SK-N-SH (cell line): ENCODE measurements at regions not wholly inside any gene's neighbourhood (a gene's known extent, or its start where the extent isn't known, plus 50 kb on each side); places are given as distances from the start of the nearest gene placed in this dataset.

Experiments used
- CTCF ChIA-PET: fragments of 300-600, 350-600 bp; formaldehyde crosslinking; extraction: SDS; loops from one replicate; lab custom pipeline; 2021; lab: Yijun Ruan, JAX
- POLR2A ChIA-PET: fragments of 350-600 bp; sonication (Branson Sonifier 250); formaldehyde crosslinking; extraction: SDS; loops from one replicate; lab custom pipeline; 2020; ENCODE audit warnings: antibody characterized with exemption, inconsistent platforms; lab: Yijun Ruan, JAX
- DNase-seq: peaks from one replicate; pipeline ENCODE4 v3.0.0; 2012
- H2AFZ ChIP-seq: fragments of 200-600 bp; sonication (generic); 2 replicates; pipeline ENCODE4 v1.8.1; 2016; ENCODE audit warnings: antibody characterized with exemption, mild to moderate bottlenecking, low read depth
- H3F3A ChIP-seq: fragments of 200-600 bp; sonication (generic); replicated peaks from 2 replicates; pipeline ENCODE3; 2016; ENCODE audit warnings: antibody characterized with exemption, mild to moderate bottlenecking; ENCODE audit not compliant: insufficient read depth
- H3K27ac ChIP-seq, 2 experiments: fragments of 200-500 bp in 1 of 2; fragments of 200-600 bp in 1 of 2; sonication (Bioruptor generic) in 1 of 2; sonication (generic), shearing (Covaris generic) in 1 of 2; 2 replicates each; pipeline versions ENCODE4 v1.5.1 to v1.6.1; 2014 to 2016; ENCODE audit warnings: low read depth in 2 of 2, inconsistent platforms in 1 of 2, low read length in 1 of 2, mild to moderate bottlenecking in 1 of 2, mixed read lengths in 1 of 2
- H3K27me3 ChIP-seq: fragments of 200-600 bp; sonication (generic), shearing (Covaris generic); 2 replicates; pipeline ENCODE4 v1.6.1; 2016; ENCODE audit warnings: mixed run types; ENCODE audit not compliant: insufficient read depth
- H3K36me3 ChIP-seq, 2 experiments: fragments of 200-500 bp in 1 of 2; fragments of 200-600 bp in 1 of 2; sonication (Bioruptor generic) in 1 of 2; sonication (generic) in 1 of 2; replicated peaks in 1 of 2; 2 replicates each; pipeline versions ENCODE3 to v1.5.1; 2014 to 2016; ENCODE audit warnings: low read length in 1 of 2, mild to moderate bottlenecking in 1 of 2; ENCODE audit not compliant: insufficient read depth in 2 of 2, control insufficient read depth in 1 of 2
- H3K4me1 ChIP-seq, 2 experiments: fragments of 200-500 bp in 1 of 2; fragments of 200-600 bp in 1 of 2; sonication (Bioruptor generic) in 1 of 2; sonication (generic), shearing (Covaris generic) in 1 of 2; 2 replicates each; pipeline versions ENCODE4 v1.5.1 to v1.6.1; 2014 to 2016; ENCODE audit warnings: low read depth in 1 of 2, low read length in 1 of 2, mixed run types in 1 of 2; ENCODE audit not compliant: insufficient read depth in 2 of 2, control insufficient read depth in 1 of 2
- H3K4me2 ChIP-seq: fragments of 200-600 bp; sonication (generic), shearing (Covaris generic); 2 replicates; pipeline ENCODE4 v1.6.1; 2017; ENCODE audit warnings: mixed run types
- H3K4me3 ChIP-seq, 2 experiments: fragments of 200-500 bp in 1 of 2; fragments of 200-600 bp in 1 of 2; sonication (Bioruptor generic) in 1 of 2; sonication (generic), shearing (Covaris generic) in 1 of 2; 2 replicates each; pipeline versions ENCODE4 v1.5.1 to v1.8.1; 2014 to 2016; ENCODE audit warnings: low read depth in 2 of 2, inconsistent platforms in 1 of 2, low read length in 1 of 2, mild to moderate bottlenecking in 1 of 2, mixed read lengths in 1 of 2, moderate library complexity in 1 of 2
- H3K79me2 ChIP-seq: fragments of 200-600 bp; sonication (generic); 2 replicates; pipeline ENCODE4 v1.8.1; 2017; ENCODE audit warnings: mild to moderate bottlenecking; ENCODE audit not compliant: insufficient read depth
- H3K9ac ChIP-seq: fragments of 200-600 bp; sonication (generic); 2 replicates; pipeline ENCODE4 v1.6.1; 2017; ENCODE audit warnings: mixed run types
- H3K9me2 ChIP-seq: fragments of 200-600 bp; sonication (generic); 2 replicates; pipeline ENCODE4 v1.6.1; 2017; ENCODE audit warnings: mixed run types
- H3K9me3 ChIP-seq: fragments of 200-600 bp; sonication (generic); 2 replicates; pipeline ENCODE4 v1.6.1; 2017; ENCODE audit warnings: mixed run types, mild to moderate bottlenecking, moderate library complexity
- H4K20me1 ChIP-seq: fragments of 200-600 bp; sonication (generic); 2 replicates; pipeline ENCODE4 v1.6.1; 2017; ENCODE audit warnings: mild to moderate bottlenecking, mixed run types; ENCODE audit not compliant: insufficient read depth
- ELF1 ChIP-seq: IDR thresholded peaks from 2 replicates; pipeline ENCODE4 v1.4.0; 2012
- EP300 ChIP-seq, 2 experiments: IDR thresholded peaks; 2 replicates each; pipeline versions ENCODE4 v1.4.0 to v1.6.1; 2012; ENCODE audit warnings: borderline replicate concordance in 1 of 2, low read depth in 1 of 2, low read length in 1 of 2
- GABPA ChIP-seq: IDR thresholded peaks from 2 replicates; pipeline ENCODE4 v1.4.0; 2012; ENCODE audit warnings: low read depth, mild to moderate bottlenecking
- JUND ChIP-seq: IDR thresholded peaks from 2 replicates; pipeline ENCODE4 v1.4.0; 2012
- MEF2A ChIP-seq: IDR thresholded peaks from 2 replicates; pipeline ENCODE4 v1.4.0; 2012; ENCODE audit warnings: low read depth, borderline replicate concordance
- MXI1 ChIP-seq: IDR thresholded peaks from 2 replicates; pipeline ENCODE4 v1.6.1; 2012; ENCODE audit warnings: mild to moderate bottlenecking, low read depth, low read length, improper control_type of control experiment
- NFIC ChIP-seq: IDR thresholded peaks from 2 replicates; pipeline ENCODE4 v1.4.0; 2012; ENCODE audit warnings: borderline replicate concordance
- NRF1 ChIP-seq: IDR thresholded peaks from 2 replicates; pipeline ENCODE4 v1.6.1; 2012; ENCODE audit warnings: low read depth, mild to moderate bottlenecking, low read length
- POLR2AphosphoS5 ChIP-seq: IDR thresholded peaks from 2 replicates; pipeline ENCODE4 v1.6.1; 2012; ENCODE audit warnings: low read depth, low read length
- RCOR1 ChIP-seq: fragments of 150-350 bp; IDR thresholded peaks from 2 replicates; pipeline ENCODE4 v1.6.1; 2017; ENCODE audit warnings: antibody characterized with exemption, low read length
- REST ChIP-seq: IDR thresholded peaks from 2 replicates; pipeline ENCODE4 v1.6.1; 2012; ENCODE audit warnings: mild to moderate bottlenecking, low read depth, low read length, moderate library complexity
- SMC3 ChIP-seq: IDR thresholded peaks from 2 replicates; pipeline ENCODE4 v1.6.1; 2012; ENCODE audit warnings: low read depth, low read length, improper control_type of control experiment
- TAF1 ChIP-seq: IDR thresholded peaks from 2 replicates; pipeline ENCODE4 v1.6.1; 2012; ENCODE audit warnings: low read depth, mild to moderate bottlenecking, low read length, moderate library complexity, borderline replicate concordance
- WGBS: methylation state at CpG from one replicate; pipeline ENCODE4 v1.1.6; 2017; ENCODE audit warnings: low lambda C conversion rate; 5-methylcytosine and 5-hydroxymethylcytosine counted together
- TF ChIP-seq, protein P1 (sequence below): IDR thresholded peaks from 2 replicates; pipeline ENCODE4 v1.4.0; 2012; ENCODE audit warnings: low read depth, borderline replicate concordance

- POLR2A ChIA-PET = no interaction called here
- WGBS = 0% methylated on average over 1 of the region's 1 CpG
These were observed 401.7 kb downstream of the EPHA7 start for GRCh38 chr6:93017626-93018025.

GRCh38 chr6:93017213-93017612, 402.1 kb downstream of the EPHA7 start:
- Histone ChIP-seq H3K9me2 (no peaks in the 10 kb centered on the region), H3K9ac (no peak overlapping the region), H4K20me1 (no peaks in the 10 kb centered on the region), H3K27me3 (no peaks in the 10 kb centered on the region), H3K4me3 (no peak overlapping the region), H3K4me1 (no peaks in the 10 kb centered on the region), H3K79me2 (no peaks in the 10 kb centered on the region), H2AFZ (no peak overlapping the region), H3F3A (no peaks in the 10 kb centered on the region), H3K4me2 (no peak overlapping the region), H3K36me3 (no peaks in the 10 kb centered on the region), H3K27ac (no peak overlapping the region), H3K9me3 (no peaks in the 10 kb centered on the region)
- WGBS = 0% methylated on average over 2 of the region's 2 CpGs
- no peak for DNase-seq
- CTCF ChIA-PET = no interaction called here
- POLR2A ChIA-PET = no interaction called here
- TF ChIP-seq EP300 (IDR thresholded peaks at IDR 0.05; ENCODE audit: borderline replicate concordance in 1 of 2, low read depth in 1 of 2, low read length in 1 of 2) = no peak
- TF ChIP-seq RCOR1 = no peak
- TF ChIP-seq, protein P1, sequence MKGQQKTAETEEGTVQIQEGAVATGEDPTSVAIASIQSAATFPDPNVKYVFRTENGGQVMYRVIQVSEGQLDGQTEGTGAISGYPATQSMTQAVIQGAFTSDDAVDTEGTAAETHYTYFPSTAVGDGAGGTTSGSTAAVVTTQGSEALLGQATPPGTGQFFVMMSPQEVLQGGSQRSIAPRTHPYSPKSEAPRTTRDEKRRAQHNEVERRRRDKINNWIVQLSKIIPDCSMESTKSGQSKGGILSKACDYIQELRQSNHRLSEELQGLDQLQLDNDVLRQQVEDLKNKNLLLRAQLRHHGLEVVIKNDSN = no peak
- no peak for TF ChIP-seq JUND
- TF ChIP-seq MXI1 = no peak
- TF ChIP-seq ELF1 = no peak
- TF ChIP-seq GABPA = no peak

More at GRCh38 chr6:93017626-93018025, 401.7 kb downstream of the EPHA7 start:
- Histone ChIP-seq H3K9ac (no peak overlapping the region), H3K9me2 (no peaks in the 10 kb centered on the region), H3K27ac (no peak overlapping the region), H3K4me2 (no peak overlapping the region), H3K9me3 (no peaks in the 10 kb centered on the region), H3K36me3 (no peaks in the 10 kb centered on the region), H3K27me3 (no peaks in the 10 kb centered on the region), H3F3A (no peaks in the 10 kb centered on the region), H3K79me2 (no peaks in the 10 kb centered on the region), H3K4me1 (no peaks in the 10 kb centered on the region), H3K4me3 (no peak overlapping the region), H4K20me1 (no peaks in the 10 kb centered on the region), H2AFZ (no peak overlapping the region)
- CTCF ChIA-PET = no interaction called here
- DNase-seq = no peak
- no peak for TF ChIP-seq REST
- TF ChIP-seq POLR2AphosphoS5 = no peak
- TF ChIP-seq TAF1 = no peak
- TF ChIP-seq NRF1 = no peak
- TF ChIP-seq MEF2A = no peak
- TF ChIP-seq MXI1 = no peak
- no peak for TF ChIP-seq ELF1
- no peak for TF ChIP-seq SMC3
- no peak for TF ChIP-seq NFIC
